Ascending aorta (tissue), 2 donors: ENCODE measurements at regions not wholly inside any gene's neighbourhood (a gene's known extent, or its start where the extent isn't known, plus 50 kb on each side); places are given as distances from the start of the nearest gene placed in this dataset.
"Not testable (repeated sequence)": the region's sequence is repeated elsewhere in the genome, so short reads cannot be mapped to it uniquely, and the experiment has no call there.

Source experiments
- DNase-seq, 2 donors: peaks; one replicate each; pipeline ENCODE4 v3.0.0-alpha.2; 2019; ENCODE audit warnings: low spot score in 2 of 2
- H3K27ac ChIP-seq, 2 donors: fragments of 200-600 bp; sonication (generic); one replicate each; pipeline ENCODE4 v1.5.1; 2016 to 2017; ENCODE audit warnings: mild to moderate bottlenecking in 1 of 2
- H3K27me3 ChIP-seq: fragments of 200-600 bp; sonication (generic); one replicate; pipeline ENCODE4 v1.5.1; 2017
- H3K36me3 ChIP-seq, 2 donors: fragments of 200-600 bp; sonication (generic); one replicate each; pipeline ENCODE4 v1.5.1; 2016
- H3K4me1 ChIP-seq, 2 donors: fragments of 200-600 bp; sonication (generic); one replicate each; pipeline ENCODE4 v1.5.1; 2016 to 2017; ENCODE audit warnings: mild to moderate bottlenecking in 1 of 2
- H3K4me3 ChIP-seq, 2 donors: fragments of 200-600 bp; sonication (generic); one replicate each; pipeline ENCODE4 v1.5.1; 2016 to 2017; ENCODE audit warnings: mild to moderate bottlenecking in 1 of 2
- H3K9me3 ChIP-seq, 2 donors: fragments of 200-600 bp; sonication (generic); one replicate each; pipeline ENCODE4 v1.5.1; 2016
- intact Hi-C: fragments of 100-400 bp; cut with DNase I; formaldehyde crosslinking; loops from one replicate; pipeline ENCODE4 v1.15.1; 2023

- H3K4me3 ChIP-seq, H3K36me3 ChIP-seq, H3K27ac ChIP-seq, H3K9me3 ChIP-seq, intact Hi-C loops, DNase-seq, H3K4me1 ChIP-seq, H3K27me3 ChIP-seq: not testable (repeated sequence)
These were observed 164.5 kb upstream of the PLGLB2 start for GRCh38 chr2:87583370-87583769.

- H3K27ac ChIP-seq, DNase-seq, H3K9me3 ChIP-seq, H3K4me1 ChIP-seq, H3K27me3 ChIP-seq, intact Hi-C loops, H3K36me3 ChIP-seq: not testable (repeated sequence)
- peak overlapping the region in 1 of 2 donors; percentile 59 for H3K4me3 ChIP-seq
These were observed 164.1 kb upstream of the PLGLB2 start for GRCh38 chr2:87583803-87584202.

GRCh38 chr2:87584268-87584906 is 163.5 kb upstream of the PLGLB2 start:
- H3K27me3 ChIP-seq, DNase-seq, H3K36me3 ChIP-seq, H3K9me3 ChIP-seq, H3K4me1 ChIP-seq, intact Hi-C loops: not testable (repeated sequence)
- H3K4me3 ChIP-seq = peak overlapping the region; percentile 10 to 59
- H3K27ac ChIP-seq = peak overlapping the region in 1 of 2 donors; percentile 23

GRCh38 chr2:87587934-87588333 is 160.0 kb upstream of the PLGLB2 start:
- H3K4me1 ChIP-seq, intact Hi-C loops, H3K36me3 ChIP-seq, DNase-seq, H3K27me3 ChIP-seq, H3K27ac ChIP-seq, H3K9me3 ChIP-seq, H3K4me3 ChIP-seq: not testable (repeated sequence)

GRCh38 chr2:87592974-87593373 is 154.9 kb upstream of the PLGLB2 start:
- H3K36me3 ChIP-seq, intact Hi-C loops, H3K27me3 ChIP-seq, H3K9me3 ChIP-seq, DNase-seq, H3K4me1 ChIP-seq, H3K4me3 ChIP-seq: not testable (repeated sequence)
- peak overlapping the region in 1 of 2 donors; percentile 41 for H3K27ac ChIP-seq

- intact Hi-C loops, H3K9me3 ChIP-seq: not testable (repeated sequence)
These were observed 153.9 kb upstream of the PLGLB2 start for GRCh38 chr2:87593784-87594610.

GRCh38 chr2:87594611-87594992 is 153.3 kb upstream of the PLGLB2 start:
- H3K27me3 ChIP-seq, DNase-seq, intact Hi-C loops, H3K36me3 ChIP-seq, H3K4me3 ChIP-seq, H3K4me1 ChIP-seq, H3K9me3 ChIP-seq: not testable (repeated sequence)
- H3K27ac ChIP-seq = peak overlapping the region; percentile 56 to 73

More at GRCh38 chr2:87593784-87594610, 153.9 kb upstream of the PLGLB2 start:
- H3K27me3 ChIP-seq, H3K36me3 ChIP-seq, H3K4me1 ChIP-seq, H3K4me3 ChIP-seq: not testable (repeated sequence)
- DNase-seq = peak in 1 of 2 donors; percentile 80
- H3K27ac ChIP-seq = peak overlapping the region; percentile 56 to 73

- H3K27me3 ChIP-seq, H3K36me3 ChIP-seq, H3K4me3 ChIP-seq, H3K9me3 ChIP-seq, intact Hi-C loops, H3K4me1 ChIP-seq: not testable (repeated sequence)
- peak overlapping the region; percentile 56 to 73 for H3K27ac ChIP-seq
- peak in 1 of 2 donors; percentile 75 for DNase-seq
These were observed 152.9 kb upstream of the PLGLB2 start for GRCh38 chr2:87595017-87595416.

GRCh38 chr2:87600961-87601360 is 146.9 kb upstream of the PLGLB2 start:
- H3K27ac ChIP-seq, H3K4me3 ChIP-seq, DNase-seq, H3K4me1 ChIP-seq, H3K36me3 ChIP-seq, H3K9me3 ChIP-seq, H3K27me3 ChIP-seq, intact Hi-C loops: not testable (repeated sequence)

GRCh38 chr2:87602118-87602517 is 145.8 kb upstream of the PLGLB2 start:
- H3K9me3 ChIP-seq, H3K36me3 ChIP-seq, DNase-seq, H3K4me3 ChIP-seq, H3K27ac ChIP-seq, H3K4me1 ChIP-seq, intact Hi-C loops, H3K27me3 ChIP-seq: not testable (repeated sequence)

GRCh38 chr2:87602728-87603127 is 145.2 kb upstream of the PLGLB2 start:
- DNase-seq, H3K4me3 ChIP-seq, intact Hi-C loops, H3K27me3 ChIP-seq, H3K36me3 ChIP-seq, H3K27ac ChIP-seq, H3K4me1 ChIP-seq, H3K9me3 ChIP-seq: not testable (repeated sequence)

GRCh38 chr2:87603418-87604278 is 144.2 kb upstream of the PLGLB2 start:
- H3K36me3 ChIP-seq, H3K9me3 ChIP-seq, H3K4me3 ChIP-seq, H3K4me1 ChIP-seq, intact Hi-C loops, H3K27ac ChIP-seq, DNase-seq, H3K27me3 ChIP-seq: not testable (repeated sequence)

- H3K9me3 ChIP-seq, H3K4me1 ChIP-seq, H3K4me3 ChIP-seq, H3K36me3 ChIP-seq, H3K27me3 ChIP-seq, H3K27ac ChIP-seq, intact Hi-C loops: not testable (repeated sequence)
- DNase-seq = peak in 1 of 2 donors; percentile 70
These were observed 143.5 kb upstream of the PLGLB2 start for GRCh38 chr2:87604279-87604818.
